ENCODE measurements at regions not wholly inside any gene's neighbourhood (a gene's known extent, or its start where the extent isn't known, plus 50 kb on each side); places are given as distances from the start of the nearest gene placed in this dataset.

DNA sequence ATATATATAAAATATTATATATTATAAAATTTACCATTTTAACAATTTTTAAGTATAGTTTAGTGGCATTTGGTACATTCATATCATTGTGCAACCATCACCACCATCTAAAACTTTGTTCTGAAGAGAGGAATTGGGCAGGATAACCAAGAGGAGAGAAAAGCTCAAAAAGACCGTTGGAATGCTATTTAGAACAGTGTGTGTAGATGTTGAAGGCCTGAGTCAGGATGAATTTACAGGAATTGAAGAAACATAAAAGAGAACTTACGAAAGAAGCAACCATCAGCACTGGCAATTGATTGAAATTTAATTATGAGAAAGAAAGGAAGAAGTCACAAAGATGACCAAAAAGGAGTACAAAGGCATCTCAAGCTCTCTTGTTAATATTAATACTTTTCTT, 196.9 kb upstream of the PWP1 start (continued):
- no peak for TF ChIP-seq SCRT1 (tag by site-specific recombination; IDR thresholded peaks at IDR 0.05; ENCODE audit: borderline replicate concordance)

DNA sequence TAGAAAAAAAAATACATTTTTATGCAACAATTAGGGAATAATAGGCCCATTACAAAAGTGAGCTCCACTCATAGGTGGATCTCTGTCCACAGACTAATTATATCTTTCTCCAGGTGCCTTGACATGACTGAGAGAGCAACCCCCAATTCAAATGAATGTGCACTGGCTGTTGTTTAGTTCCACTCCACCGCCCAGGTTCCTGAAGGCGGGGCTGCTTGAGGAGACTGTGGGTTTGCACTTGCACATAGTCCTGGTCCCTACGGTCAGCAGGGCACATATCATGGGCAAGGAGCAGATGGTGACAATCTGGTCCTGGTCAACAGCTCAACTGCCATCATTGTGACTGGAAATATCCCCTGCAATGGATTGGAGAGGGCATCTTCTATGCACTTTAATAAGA, 195.6 kb upstream of the PWP1 start:
- Histone ChIP-seq H3K27ac (ENCODE audit: extremely low read depth, low read depth, low read length) (no peak overlapping the region), H3K4me3 (ENCODE audit: low read depth, low read length) (no peak overlapping the region), H3K36me3 (ENCODE audit: control insufficient read depth in 2 of 2, insufficient read depth in 1 of 2, low read length in 2 of 2) (no peaks in the 10 kb centered on the region), H3K4me1 (ENCODE audit: control insufficient read depth, insufficient read depth, low read length) (no peaks in the 10 kb centered on the region), H3K9me3 (ENCODE audit: control insufficient read depth, insufficient read depth, low read depth, low read length) (no peaks in the 10 kb centered on the region)
- no peak for TF ChIP-seq ZNF274 (IDR thresholded peaks at IDR 0.05; ENCODE audit: low read length)
- no peak for TF ChIP-seq ZNF274 (tag by site-specific recombination; IDR thresholded peaks at IDR 0.05; ENCODE audit: borderline replicate concordance)
- TF ChIP-seq, protein P1, sequence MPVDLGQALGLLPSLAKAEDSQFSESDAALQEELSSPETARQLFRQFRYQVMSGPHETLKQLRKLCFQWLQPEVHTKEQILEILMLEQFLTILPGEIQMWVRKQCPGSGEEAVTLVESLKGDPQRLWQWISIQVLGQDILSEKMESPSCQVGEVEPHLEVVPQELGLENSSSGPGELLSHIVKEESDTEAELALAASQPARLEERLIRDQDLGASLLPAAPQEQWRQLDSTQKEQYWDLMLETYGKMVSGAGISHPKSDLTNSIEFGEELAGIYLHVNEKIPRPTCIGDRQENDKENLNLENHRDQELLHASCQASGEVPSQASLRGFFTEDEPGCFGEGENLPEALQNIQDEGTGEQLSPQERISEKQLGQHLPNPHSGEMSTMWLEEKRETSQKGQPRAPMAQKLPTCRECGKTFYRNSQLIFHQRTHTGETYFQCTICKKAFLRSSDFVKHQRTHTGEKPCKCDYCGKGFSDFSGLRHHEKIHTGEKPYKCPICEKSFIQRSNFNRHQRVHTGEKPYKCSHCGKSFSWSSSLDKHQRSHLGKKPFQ (tag by site-specific recombination; IDR thresholded peaks at IDR 0.05), result no peak
- TF ChIP-seq ZNF843 (tag by site-specific recombination; IDR thresholded peaks at IDR 0.05), result no peak
- no peak for TF ChIP-seq ZNF121 (tag by site-specific recombination; IDR thresholded peaks at IDR 0.05)
- no peak for TF ChIP-seq TRIM28 (IDR thresholded peaks at IDR 0.05; ENCODE audit: borderline replicate concordance, low read length)
- TF ChIP-seq ZNF146 (tag by site-specific recombination; IDR thresholded peaks at IDR 0.05), result no peak
- POLR2A ChIA-PET, result no interaction called here
- CTCF ChIA-PET, result interaction anchor here (1.6 kb wide), 1 partner anchor 358 kb away, joined by 3 read pairs; no protein-coding TSS in a partner anchor

DNA sequence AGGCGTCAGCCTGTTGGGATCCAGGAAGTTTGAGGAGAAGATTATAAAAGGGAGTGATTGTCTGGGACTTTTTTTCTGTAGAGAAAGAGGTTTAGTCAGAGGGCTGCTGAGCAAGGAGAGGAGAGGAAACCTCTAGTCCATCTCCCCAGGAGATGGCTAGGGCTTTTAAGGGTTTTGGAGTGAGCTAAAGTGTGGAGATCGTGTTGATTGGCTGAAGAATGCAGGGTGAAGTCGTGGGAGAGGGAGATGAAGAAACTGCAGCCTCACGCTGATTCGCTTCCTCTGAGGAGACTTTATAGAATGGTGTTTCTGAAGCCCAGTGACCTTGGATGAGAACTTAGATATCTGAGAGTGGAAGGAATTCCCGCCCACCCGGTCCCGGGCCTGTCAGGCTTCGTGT, 193.7 kb upstream of the PWP1 start:
- H3K27ac ChIP-seq (ENCODE audit: extremely low read depth, low read depth, low read length), result no peak overlapping the region
- TF ChIP-seq ZNF394 (tag by site-specific recombination; IDR thresholded peaks at IDR 0.05; ENCODE audit: borderline replicate concordance) (no peak), ZNF561 (tag by site-specific recombination; IDR thresholded peaks at IDR 0.05; ENCODE audit: borderline replicate concordance) (no peak), ZNF610 (tag by site-specific recombination; IDR thresholded peaks at IDR 0.05; ENCODE audit: borderline replicate concordance) (no peak), ZNF48 (tag by site-specific recombination; IDR thresholded peaks at IDR 0.05) (no peak), KLF8 (tag by site-specific recombination; IDR thresholded peaks at IDR 0.05) (no peak), GLIS2 (tag by site-specific recombination; IDR thresholded peaks at IDR 0.05) (no peak), KLF7 (tag by site-specific recombination; IDR thresholded peaks at IDR 0.05; ENCODE audit: borderline replicate concordance) (no peak), ZNF239 (tag by site-specific recombination; IDR thresholded peaks at IDR 0.05) (no peak), IKZF3 (tag by site-specific recombination; IDR thresholded peaks at IDR 0.05) (no peak), ZNF121 (tag by site-specific recombination; IDR thresholded peaks at IDR 0.05) (no peak), ZNF10 (tag by site-specific recombination; IDR thresholded peaks at IDR 0.05) (no peak), BCL11A (tag by site-specific recombination; IDR thresholded peaks at IDR 0.05; ENCODE audit: low read depth) (no peak), ZNF777 (tag by site-specific recombination; IDR thresholded peaks at IDR 0.05; ENCODE audit: borderline replicate concordance) (no peak), ZNF747 (tag by site-specific recombination; IDR thresholded peaks at IDR 0.05) (no peak), ZBTB21 (tag by site-specific recombination; IDR thresholded peaks at IDR 0.05) (no peak), ZNF350 (tag by site-specific recombination; IDR thresholded peaks at IDR 0.05) (no peak), ZNF140 (tag by site-specific recombination; IDR thresholded peaks at IDR 0.05) (no peak)
- TF ChIP-seq, protein P1 (tag by site-specific recombination; IDR thresholded peaks at IDR 0.05), result no peak
- TF ChIP-seq, protein P2, sequence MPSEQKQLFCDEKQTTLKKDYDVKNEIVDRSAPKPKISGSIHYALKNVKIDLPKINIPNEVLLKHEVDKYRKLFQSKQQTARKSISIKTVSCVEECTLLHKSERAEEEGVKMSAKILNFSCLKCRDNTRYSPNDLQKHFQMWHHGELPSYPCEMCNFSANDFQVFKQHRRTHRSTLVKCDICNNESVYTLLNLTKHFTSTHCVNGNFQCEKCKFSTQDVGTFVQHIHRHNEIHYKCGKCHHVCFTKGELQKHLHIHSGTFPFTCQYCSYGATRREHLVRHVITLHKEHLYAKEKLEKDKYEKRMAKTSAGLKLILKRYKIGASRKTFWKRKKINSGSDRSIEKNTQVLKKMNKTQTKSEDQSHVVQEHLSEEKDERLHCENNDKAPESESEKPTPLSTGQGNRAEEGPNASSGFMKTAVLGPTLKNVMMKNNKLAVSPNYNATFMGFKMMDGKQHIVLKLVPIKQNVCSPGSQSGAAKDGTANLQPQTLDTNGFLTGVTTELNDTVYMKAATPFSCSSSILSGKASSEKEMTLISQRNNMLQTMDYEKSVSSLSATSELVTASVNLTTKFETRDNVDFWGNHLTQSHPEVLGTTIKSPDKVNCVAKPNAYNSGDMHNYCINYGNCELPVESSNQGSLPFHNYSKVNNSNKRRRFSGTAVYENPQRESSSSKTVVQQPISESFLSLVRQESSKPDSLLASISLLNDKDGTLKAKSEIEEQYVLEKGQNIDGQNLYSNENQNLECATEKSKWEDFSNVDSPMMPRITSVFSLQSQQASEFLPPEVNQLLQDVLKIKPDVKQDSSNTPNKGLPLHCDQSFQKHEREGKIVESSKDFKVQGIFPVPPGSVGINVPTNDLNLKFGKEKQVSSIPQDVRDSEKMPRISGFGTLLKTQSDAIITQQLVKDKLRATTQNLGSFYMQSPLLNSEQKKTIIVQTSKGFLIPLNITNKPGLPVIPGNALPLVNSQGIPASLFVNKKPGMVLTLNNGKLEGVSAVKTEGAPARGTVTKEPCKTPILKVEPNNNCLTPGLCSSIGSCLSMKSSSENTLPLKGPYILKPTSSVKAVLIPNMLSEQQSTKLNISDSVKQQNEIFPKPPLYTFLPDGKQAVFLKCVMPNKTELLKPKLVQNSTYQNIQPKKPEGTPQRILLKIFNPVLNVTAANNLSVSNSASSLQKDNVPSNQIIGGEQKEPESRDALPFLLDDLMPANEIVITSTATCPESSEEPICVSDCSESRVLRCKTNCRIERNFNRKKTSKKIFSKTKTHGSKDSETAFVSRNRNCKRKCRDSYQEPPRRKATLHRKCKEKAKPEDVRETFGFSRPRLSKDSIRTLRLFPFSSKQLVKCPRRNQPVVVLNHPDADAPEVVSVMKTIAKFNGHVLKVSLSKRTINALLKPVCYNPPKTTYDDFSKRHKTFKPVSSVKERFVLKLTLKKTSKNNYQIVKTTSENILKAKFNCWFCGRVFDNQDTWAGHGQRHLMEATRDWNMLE (tag by site-specific recombination; conservative IDR thresholded peaks at IDR 0.05; ENCODE audit: low read depth), result no peak

More for the DNA sequence above, 193.7 kb upstream of the PWP1 start:
- Histone ChIP-seq H3K4me1 (ENCODE audit: control insufficient read depth, insufficient read depth, low read length) (no peaks in the 10 kb centered on the region), H3K36me3 (ENCODE audit: control insufficient read depth in 2 of 2, insufficient read depth in 1 of 2, low read length in 2 of 2) (no peaks in the 10 kb centered on the region; a peak in 1 of 3 replicates), H3K4me3 (ENCODE audit: low read depth, low read length) (no peak overlapping the region), H3K9me3 (ENCODE audit: control insufficient read depth, insufficient read depth, low read depth, low read length) (no peaks in the 10 kb centered on the region)
- ChIA-PET POLR2A (no interaction called here), CTCF (no interaction called here)
